ENCODE measurements at regions not wholly inside any gene's neighbourhood (a gene's known extent, or its start where the extent isn't known, plus 50 kb on each side); places are given as distances from the start of the nearest gene placed in this dataset.

GRCh38 chr3:67864587-67865183, 210.3 kb upstream of the SUCLG2 start:
- DNase-seq = no peak

- DNase-seq = no peak
These were observed 209.5 kb upstream of the SUCLG2 start for GRCh38 chr3:67863869-67864268.

DNA sequence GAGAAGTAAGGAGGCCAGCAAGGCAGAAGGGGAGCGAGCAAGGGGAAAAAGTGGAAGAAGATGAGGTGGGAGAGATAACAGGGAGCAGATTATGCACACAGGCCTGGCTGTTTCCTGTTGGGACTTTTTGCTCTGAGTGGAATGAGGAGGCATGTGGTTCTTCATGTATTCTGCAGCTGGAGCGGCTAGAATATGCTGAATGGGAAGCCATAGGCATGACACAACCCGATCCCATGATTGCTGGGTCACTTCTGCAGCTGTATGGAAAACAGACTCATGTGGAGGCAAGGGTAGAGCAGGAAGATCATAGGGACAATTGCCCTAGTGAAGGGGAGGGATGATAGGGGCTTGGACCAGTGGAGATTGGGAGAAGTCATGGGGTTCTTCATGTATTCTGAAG, 206.0 kb upstream of the SUCLG2 start:
- DNase-seq = no peak

DNA sequence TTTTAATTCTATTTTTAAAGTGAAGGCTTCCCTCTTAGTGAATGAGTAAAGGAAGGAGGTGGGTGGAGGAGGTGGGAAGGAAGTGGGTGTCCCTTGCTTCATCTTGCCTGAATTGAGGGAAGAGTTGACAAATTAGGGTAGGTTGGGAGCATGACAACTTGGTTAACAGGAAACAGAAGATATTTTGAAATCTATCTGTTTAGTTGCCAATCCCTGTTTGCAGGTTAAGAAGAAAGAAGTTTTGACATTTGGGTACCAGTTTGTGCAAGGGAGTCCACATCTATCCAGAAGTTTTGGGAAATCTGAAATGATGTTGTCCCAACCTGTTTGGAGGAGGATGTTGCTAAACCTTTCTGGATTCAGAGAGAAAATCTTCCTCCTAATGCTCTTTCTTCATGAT, 204.1 kb upstream of the SUCLG2 start:
- DNase-seq = no peak

DNA sequence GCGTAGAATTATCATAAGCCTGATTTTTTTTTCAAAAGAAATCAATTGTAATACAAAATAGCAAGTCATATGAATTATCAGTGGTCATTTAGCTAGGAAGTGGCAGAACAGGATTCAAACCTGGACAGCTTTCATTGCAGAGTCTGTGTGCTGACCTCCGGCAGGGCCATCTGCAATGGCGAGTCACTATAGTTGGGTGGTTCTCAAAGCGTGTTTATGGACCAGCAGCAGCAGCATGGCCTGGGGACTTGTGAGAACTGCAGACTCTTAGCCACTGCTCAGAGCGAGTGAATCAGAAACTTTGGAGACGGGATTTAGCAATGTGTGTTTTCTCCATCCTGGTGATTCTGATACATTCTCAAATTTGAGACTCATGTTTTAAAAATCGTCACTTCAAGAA, 202.3 kb upstream of the SUCLG2 start:
- no peak for DNase-seq

GRCh38 chr3:67854663-67855062, 200.3 kb upstream of the SUCLG2 start:
- no peak for DNase-seq

GRCh38 chr3:67853520-67853919, 199.1 kb upstream of the SUCLG2 start:
- no peak for DNase-seq

DNA sequence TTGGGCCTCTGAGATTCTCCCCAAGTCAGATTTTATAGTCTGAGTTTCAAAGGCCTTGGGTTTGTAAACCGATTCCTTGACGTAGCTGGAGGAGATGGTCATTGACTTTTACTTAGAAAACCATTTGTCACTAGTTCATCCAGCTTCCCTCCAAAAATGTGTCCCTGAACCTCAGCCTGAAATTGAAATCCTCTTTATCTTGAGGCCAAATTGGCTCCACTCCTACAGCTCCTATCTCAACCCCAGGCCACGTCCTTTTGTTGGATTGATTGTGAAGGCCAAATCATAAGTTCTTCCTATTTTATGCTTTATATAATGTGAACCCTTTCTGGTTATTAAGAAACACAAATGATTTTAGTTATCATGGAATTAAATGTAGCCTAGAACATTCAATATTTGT, 193.9 kb upstream of the SUCLG2 start:
- no peak for DNase-seq

GRCh38 chr3:67846166-67846565, 191.8 kb upstream of the SUCLG2 start:
- no peak for DNase-seq

DNA sequence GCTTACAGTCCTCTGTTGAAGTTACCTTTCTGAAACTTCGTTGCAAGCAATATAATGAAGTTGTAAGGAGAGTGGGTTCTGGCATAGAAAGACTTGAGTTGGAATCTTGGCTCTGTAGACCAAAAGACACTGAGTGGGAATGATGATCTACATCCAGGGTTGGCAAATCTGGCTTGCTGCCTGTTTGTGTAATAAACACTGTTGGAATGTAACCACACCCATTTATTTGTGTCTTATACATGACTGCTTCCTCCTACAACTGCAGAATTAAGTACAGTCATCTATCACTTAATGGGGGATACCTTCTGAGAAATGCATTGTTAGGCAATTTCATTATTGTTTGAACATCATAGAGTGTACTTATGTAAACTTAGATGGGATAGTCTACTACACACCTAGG, 178.4 kb upstream of the SUCLG2 start:
- DNase-seq = no peak

DNA sequence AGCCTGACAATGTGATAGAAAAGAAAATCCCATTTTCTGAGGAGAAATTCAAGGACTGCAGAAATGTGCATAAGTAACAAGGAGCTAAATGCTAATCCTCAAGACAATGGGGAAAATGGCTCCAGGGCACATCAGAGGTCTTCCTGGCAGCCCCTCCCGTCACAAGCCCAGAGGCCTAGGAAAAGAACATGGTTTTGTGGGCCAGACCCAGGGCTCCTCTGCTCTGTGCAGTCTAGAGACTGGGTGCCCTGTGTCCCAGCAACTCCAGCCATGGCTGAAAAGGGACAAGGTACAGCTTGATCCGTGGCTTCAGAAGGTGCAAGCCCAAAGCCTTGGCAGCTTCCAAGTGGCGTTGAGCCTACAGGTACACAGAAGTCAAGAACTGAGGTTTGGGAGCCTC, 176.8 kb upstream of the SUCLG2 start:
- DNase-seq = no peak

- DNase-seq = no peak
These were observed 174.1 kb upstream of the SUCLG2 start for GRCh38 chr3:67828486-67829010.

- no peak for DNase-seq
These were observed 166.7 kb upstream of the SUCLG2 start for GRCh38 chr3:67821135-67821534.

- DNase-seq = no peak
These were observed 165.0 kb upstream of the SUCLG2 start for GRCh38 chr3:67819447-67819846.

DNA sequence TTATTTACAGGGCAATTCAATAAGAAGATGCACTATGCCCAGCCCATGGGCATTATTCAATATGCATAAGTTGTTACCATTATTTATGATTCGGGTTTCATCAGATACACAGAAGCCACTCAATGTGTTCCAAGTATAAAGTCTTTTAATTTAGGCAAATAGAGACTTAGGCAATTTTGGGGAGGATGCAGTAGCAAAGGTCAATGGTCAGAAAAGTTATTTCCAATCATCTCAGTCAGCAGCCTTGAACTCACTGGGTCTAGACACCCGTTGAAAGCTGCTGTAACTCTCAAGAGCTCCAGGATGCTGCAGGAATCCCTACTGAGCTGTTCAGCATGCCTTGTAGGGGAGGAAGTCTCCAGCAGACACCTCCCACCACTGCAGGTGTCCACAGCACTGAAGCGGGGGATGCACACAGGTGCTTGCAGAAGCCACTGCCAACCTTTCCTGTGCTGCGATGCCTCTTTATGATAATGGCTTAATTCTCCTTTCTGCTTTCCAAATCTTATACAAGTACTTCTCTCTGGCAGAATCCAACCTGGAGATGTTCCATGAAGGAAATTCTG, 155.0 kb upstream of the SUCLG2 start:
- no peak for DNase-seq

DNA sequence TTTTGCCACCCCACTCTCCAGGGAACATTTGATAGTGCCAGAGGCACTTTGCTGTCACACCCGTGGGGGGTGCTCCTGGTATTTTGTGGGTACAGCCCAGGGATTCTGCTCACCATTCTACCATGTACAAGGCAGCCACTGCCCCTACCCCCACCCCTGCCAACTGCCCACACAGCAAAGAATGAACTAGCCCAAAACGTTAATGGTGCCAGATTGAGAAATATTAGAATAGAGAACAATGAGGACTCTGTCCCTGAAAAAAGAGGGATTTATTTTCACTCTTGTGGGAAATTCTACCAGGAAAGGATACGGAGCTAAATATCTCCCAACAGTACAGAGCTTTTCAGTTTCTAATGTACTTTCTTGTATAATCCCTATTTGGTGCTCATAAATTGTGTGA, 154.5 kb upstream of the SUCLG2 start:
- no peak for DNase-seq

DNA sequence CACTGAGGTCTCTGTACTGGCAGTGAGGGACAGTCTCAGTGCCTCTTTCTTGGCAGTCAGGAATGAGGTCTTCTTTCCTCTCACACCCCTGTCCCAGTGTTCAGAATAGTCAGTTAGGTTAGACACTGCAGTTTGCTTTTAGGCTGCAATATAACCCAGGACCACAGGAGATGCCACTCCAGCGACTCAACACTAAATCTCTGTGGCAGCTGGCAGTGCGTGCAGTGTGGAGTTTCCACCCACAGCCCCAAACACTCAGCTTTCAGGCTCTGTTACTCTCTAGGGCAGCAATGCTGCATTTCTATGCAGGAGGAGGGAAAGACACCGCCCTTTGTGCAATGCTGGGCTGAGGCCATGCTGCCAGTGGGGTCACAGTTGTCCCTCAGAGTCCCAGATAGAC, 150.2 kb upstream of the SUCLG2 start:
- DNase-seq = no peak

DNA sequence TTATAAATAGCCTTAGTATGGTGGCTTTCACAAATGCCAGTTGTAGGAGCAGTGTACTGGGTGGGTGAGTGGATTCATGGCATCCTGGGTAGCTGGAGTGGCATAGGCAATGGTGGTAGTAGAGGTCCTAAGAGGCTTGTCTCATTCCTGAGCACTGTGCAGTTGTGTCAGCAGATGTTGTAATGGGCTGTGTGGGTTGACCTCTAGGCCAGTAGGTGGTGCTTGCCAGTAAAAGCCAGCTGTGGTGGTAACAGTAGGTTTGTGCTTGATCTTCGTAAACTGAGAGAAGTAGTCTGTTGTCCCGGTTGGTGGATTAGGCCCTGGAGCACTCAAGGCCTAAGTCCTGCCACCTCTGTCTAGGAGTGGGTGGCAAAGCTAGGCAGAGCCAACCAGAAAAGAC, 149.7 kb upstream of the SUCLG2 start:
- no peak for DNase-seq

DNA sequence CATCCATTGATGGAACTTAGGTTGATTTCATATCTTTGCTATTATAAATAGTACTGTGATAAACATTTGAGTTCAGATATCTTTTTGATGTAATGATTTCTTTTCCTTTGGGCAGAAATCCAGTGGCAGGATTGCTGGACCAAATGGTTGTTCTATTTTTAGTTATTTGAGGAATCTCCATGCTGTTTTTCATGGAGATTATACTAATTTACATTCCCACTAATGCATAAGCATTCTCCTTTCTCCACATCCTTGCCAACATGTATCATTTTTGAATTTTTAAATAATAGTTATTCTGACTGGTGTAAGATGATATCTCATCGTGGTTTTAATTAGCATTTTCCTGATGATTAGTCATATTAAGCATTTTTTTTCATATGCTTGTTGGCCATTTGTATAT, 144.0 kb upstream of the SUCLG2 start:
- no peak for DNase-seq

GRCh38 chr3:67791620-67792019, 137.2 kb upstream of the SUCLG2 start:
- DNase-seq = no peak

- DNase-seq = no peak
These were observed 135.6 kb upstream of the SUCLG2 start for GRCh38 chr3:67790043-67790442.

DNA sequence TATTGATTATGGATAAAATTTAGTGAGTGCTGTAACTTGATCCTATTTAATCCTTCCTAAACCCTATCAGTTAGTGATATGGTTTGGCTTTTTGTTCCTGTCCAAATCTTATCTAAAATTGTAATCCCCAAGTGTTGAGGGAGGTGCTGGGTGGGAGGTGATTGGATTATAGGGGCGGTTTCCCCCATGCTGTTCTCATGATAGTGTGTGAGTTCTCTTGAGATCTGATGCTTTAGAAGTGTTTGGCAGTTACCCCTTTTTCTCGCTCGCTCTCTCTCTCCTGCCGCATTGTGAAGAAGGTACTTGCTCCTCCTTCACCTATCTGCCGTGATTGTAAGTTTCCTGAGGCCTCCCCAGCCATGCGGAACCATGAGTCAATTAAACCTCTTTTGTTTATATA, 134.0 kb upstream of the SUCLG2 start:
- no peak for DNase-seq

DNA sequence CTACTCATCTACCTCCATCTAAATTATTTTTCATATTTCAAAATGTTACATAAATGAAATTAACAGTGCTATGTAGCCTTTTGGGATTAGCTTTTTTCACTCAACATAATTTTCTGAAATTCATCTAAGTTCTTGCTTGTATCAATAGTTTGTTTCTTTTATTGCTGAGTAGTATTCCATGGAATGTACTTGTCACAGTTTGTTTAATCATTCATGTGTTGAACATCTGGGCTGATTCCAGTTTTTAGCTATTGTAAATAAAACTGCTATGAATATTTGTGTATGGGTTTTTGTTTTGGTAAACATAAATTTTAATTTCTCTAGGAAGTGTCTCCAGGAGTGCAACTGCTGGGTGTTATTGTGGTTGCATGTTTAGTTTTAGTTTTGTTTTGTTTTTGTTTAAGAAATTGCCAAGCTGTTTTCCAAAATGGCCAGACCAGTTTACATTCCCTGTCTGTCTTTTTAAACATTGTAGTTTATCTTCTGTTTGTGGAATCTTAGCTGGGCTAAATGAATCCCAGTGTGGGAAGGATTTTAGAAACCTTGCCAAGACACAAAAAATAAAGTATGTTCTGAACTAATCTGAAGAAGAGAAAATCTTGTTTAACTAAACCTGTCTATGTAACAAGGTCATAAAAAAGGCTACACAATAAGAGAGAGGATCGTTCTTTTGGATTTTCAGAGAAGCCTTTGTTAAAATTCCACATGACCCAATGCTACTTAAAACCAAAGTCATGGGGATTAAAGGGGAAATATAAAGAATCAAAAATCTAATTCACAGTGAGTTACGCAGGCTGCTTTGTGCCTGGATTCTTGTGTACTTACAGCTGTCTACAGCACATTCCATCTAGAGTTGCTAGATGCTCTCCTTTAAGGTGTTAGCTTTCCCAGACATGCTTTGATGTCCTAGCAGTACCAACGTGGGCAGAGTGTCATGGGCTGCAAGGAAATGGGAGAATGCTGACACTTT, 129.2 kb upstream of the SUCLG2 start:
- DNase-seq = no peak

- DNase-seq = no peak
These were observed 127.5 kb upstream of the SUCLG2 start for GRCh38 chr3:67781871-67782270.

Measured in right kidney (tissue), 1 donor.